ENCODE measurements at regions not wholly inside any gene's neighbourhood (a gene's known extent, or its start where the extent isn't known, plus 50 kb on each side); places are given as distances from the start of the nearest gene placed in this dataset.
"Not testable (repeated sequence)": the region's sequence is repeated elsewhere in the genome, so short reads cannot be mapped to it uniquely, and the experiment has no call there.

DNA sequence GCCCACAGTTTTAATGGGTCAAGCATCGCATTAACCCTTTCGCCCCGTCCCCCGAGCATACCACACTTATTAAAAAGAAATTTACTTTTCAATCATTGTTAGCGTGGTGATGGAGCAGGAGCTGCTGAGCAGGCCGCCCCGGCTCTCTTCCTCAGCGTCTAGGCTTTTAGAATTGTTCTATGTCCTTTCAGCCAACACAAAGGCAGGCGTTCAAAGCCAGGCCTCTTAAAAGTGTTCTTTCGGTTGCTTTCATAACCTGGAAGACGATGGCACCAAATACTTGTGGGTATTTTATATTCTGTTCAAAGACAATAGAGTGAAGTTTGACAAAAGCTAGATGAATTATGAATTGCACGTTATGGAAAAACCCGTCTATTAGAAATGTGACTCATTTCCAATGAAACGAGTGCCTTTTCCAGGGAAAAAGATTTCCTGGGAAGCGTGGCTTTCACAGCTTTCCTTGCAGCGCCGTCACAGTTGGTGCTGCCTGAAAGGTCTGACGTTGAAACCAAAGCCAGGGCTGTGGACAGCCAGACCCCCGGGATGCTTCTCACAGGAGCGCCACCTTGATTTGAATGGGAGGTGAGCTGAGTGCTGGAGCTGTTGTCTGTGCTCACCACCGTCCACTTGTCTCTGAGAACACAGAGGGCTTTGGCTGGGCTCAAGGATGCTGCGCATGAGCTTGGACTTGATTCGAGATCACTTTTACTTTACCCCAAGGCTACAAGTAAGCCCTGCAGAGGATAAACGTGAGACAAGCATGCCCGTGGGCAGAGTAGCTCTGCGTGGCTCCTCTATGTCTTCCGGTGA is 78.8 kb downstream of the SOX1 start:
- no peak for DNase-seq

GRCh38 chr13:112150352-112150751 is 83.4 kb downstream of the SOX1 start:
- no peak for DNase-seq

DNA sequence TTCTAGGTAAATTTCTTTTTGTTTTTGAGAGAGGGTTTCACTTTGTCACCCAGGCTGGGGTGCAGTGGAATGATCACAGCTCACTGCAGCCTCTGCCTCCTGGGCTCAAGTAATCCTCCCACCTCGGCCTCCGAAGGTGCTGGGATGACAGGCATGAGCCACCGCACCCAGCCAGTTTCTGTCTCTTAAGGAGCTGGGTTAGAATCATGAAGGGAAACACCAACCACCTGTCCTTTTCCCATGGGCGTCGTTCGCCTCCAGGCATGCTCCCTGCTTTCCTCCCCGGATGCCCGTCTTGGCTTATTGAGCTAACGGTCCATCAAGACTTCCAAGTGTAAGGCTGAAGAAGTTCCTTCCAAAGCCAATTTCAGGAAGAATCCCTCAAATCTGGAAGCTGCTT is 85.9 kb downstream of the SOX1 start:
- DNase-seq: no peak

GRCh38 chr13:112153364-112153763 is 86.4 kb downstream of the SOX1 start:
- no peak for DNase-seq

DNA sequence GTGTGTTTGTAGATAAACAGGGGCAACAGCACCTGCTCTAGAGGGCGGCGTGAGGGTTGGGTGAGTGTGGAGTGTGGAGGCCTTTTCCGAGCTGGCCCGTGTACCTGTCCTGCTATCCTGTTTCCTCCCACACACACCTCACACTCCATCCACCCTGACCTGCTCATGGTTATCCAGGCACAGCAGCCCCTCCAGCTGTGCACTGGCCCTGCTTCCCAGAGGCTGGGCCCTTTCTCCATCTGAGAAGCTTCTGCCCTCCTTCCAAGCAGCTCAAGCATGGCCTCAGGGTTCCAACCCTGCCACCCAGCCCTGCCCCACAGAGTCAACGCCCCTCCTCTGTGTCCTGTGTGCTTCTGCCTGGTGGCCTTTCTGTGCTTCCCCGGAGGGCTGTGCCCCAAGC is 86.9 kb downstream of the SOX1 start:
- DNase-seq: no peak

GRCh38 chr13:112154301-112155060 is 87.5 kb downstream of the SOX1 start:
- no peak for DNase-seq

GRCh38 chr13:112158961-112159360 is 92.0 kb downstream of the SOX1 start:
- DNase-seq: no peak

GRCh38 chr13:112159575-112160547 is 92.9 kb downstream of the SOX1 start:
- no peak for DNase-seq

- DNase-seq: no peak
Measured at GRCh38 chr13:112160558-112160957, 93.6 kb downstream of the SOX1 start.

DNA sequence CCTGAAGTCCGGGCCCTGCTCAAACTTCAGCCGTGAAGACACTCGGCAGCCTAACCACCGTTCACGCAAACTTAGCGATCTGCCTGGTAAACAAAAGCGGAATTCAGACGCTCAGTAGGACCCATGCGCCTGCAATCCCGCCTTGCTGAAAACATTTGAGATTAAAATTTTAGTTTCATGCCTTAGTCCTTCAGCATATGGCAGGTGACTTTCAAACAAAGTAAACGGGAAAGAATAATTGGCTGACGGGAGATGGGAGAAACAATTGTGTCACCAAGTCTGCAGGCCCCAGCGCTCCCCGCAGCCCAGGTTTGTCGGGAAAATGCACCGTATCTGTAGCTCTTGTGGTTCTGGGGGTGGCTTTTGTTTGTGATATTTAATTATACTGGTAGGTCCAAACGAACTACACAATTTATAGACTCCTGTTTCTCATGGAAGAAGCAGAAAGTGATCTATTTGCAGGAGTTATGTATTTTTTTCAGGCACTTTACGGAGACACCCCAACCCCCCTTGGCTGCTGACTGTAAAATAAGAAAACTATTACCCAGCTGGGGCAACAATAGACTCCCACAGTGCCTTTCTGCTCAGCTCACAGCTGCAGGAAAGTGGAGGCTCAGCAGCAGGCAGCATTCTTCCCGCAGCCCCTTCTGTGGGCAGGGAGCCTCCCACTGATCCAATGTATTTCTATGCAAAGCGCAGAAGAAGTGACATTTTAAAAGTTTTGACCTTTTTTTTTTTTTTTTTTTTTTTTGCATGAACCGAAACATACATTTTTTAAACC is 94.8 kb downstream of the SOX1 start:
- no peak for DNase-seq

DNA sequence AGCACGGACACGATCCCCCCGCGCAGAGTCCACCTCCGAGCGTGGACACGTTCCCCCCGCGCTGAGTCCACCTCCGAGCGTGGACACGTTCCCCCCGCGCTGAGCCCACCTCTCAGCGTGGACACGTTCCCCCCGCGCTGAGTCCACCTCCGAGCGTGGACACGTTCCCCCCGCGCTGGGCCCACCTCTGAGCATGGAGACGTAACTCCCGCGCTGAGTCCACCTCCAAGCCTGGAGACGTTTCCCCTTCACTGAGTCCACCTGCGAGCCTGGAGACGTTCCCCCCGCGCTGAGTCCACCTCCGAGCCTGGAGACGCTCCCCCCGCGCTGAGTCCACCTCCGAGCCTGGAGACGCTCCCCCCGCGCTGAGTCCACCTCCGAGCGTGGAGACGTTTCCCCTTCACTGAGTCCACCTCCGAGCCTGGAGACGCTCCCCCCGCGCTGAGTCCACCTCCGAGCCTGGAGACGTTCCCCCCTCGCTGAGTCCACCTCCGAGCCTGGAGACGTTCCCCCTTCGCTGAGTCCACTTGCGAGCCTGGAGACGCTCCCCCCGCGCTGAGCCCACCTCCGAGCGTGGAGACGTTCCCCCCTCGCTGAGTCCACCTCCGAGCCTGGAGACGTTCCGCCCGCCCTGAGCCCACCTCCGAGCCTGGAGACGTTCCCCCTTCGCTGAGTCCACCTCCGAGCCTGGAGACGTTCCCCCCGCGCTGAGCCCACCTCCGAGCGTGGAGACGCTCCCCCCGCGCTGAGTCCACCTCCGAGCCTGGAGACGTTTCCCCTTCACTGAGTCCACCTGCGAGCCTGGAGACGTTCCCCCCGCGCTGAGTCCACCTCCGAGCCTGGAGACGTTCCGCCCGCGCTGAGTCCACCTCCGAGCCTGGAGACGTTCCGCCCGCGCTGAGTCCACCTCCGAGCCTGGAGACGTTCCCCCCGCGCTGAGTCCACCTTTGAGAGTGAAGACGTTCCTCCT is 97.0 kb downstream of the SOX1 start:
- not testable (repeated sequence) for DNase-seq

GRCh38 chr13:112165712-112166111 is 98.8 kb downstream of the SOX1 start:
- DNase-seq: no peak

DNA sequence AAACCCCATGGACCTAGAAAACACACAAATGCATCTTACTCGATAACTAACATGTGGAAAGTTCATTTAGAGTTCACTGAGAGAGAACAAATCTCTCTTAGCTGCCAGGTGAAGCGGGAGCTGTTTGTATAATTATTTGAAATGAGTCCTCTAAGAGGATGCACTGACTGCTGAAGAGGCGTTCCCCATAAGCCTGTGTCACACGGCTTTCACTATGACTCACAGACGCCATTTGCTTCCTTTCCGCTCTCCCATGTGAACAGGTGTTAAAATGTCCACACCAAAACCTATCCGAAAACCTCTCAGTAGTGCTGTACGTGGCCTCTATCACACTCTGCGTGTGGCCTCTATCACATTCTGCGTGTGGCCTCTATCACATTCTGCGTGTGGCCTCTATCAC is 101.8 kb downstream of the SOX1 start:
- no peak for DNase-seq

DNA sequence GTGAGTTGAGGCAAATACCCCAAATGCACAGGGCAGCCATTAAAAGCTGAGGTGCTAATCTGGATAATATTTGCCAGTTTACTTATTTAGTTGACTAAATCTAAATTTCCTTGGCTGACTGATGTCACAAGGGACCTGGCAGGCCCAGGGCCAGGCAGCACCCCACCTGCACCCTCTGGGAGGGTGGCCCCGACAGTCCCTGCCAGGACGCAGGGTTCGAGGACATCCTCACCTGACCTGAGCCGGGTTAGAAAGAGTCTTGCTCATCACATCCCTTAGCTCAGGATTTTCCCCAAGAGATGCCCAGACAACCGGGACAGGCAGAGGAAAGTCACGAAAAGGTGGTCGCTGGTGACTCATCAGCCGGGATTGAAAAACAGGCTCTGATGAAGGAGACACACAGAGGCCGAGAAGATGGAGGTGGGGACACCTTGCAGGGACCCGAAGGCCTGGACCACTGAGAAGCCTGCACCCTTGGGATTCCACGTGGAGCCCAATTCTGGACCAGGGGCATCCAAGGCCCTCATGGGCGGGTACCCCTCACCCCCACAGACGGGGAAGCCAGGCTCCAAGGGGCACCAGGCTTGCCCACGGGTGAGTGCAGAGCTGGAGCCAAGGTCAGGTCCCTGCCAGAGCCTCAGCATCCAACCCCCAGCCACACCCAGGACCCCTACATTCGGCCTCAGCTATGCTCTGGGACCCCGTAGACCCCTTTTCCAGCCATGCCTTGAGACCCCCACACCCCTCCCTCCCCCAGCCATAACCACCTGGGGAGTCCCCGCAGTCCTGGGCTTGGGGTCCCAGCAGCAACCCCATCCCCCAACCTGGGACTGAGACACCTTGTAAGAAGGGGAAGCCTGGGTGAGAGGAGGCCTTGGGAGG is 103.2 kb downstream of the SOX1 start:
- DNase-seq: no peak

- no peak for DNase-seq
Measured at GRCh38 chr13:112170823-112171569, 104.0 kb downstream of the SOX1 start.

DNA sequence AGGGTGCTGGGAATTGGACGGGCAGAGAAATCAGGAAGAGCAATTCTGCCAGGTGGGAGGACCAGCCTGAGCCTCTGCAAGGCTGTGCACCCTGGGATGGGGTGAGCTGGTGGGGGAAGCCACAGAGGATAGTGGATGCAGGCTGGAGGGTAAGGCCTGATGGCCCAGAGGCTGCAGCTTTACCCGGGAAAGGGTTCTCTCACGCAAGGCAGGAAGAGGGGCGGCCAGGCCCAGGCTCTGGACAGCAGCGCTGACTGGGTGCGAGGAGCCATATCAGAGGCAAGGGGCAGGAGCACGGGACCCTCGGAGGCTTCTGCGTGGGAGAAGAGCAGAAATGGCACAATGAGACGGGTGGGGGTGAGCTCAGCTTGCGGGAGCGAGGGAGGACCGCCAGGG is 104.6 kb downstream of the SOX1 start:
- DNase-seq: no peak

GRCh38 chr13:112172017-112172416 is 105.1 kb downstream of the SOX1 start:
- no peak for DNase-seq

DNA sequence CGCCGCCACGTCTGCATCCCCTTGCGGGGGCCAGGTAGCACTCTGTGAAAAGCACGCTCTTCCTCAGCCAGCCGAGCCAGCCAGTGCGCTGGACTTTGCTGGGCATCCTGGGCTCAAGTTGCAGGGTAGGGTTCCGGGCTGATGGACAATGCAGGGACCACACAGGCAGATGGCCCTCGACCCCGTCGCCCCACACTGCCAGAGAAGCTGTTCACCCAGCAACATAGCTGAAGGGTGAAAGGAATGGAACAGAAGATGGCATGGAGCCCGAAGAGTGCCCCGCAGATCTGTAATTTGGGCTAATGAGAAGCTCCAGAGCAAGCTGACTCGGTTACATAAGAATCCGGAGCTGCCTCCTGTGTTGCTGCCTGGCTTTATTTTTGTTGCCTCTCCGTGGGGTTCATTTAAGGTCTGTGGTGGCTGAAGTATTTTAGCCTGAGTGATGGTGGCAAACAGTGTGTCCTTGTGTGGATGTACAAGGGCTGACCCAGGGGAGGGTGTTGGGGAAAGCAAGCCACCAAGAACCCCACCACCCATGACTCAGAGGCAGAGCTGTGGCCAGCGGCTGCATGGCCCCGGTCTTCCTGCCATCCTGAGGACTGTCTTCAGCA is 105.8 kb downstream of the SOX1 start:
- no peak for DNase-seq
